IMR-90 (cell line): ENCODE measurements at regions not wholly inside any gene's neighbourhood (a gene's known extent, or its start where the extent isn't known, plus 50 kb on each side); places are given as distances from the start of the nearest gene placed in this dataset.
"Not testable (repeated sequence)": the region's sequence is repeated elsewhere in the genome, so short reads cannot be mapped to it uniquely, and the experiment has no call there.

Source experiments
- ATAC-seq: fragments of 200-7000 bp; cut with Tn5 transposase; 2 replicates; pipeline ENCODE4 v1.9.1; 2020; ENCODE audit warnings: low read depth, mild to moderate bottlenecking, moderate library complexity
- BruUV-seq: library from RNA; stranded (reverse); fragments of 400-500 nt; replicated peaks from 2 replicates; lab custom pipeline; 2021; lab: Mats Ljungman, UMichigan
- CTCF ChIA-PET: fragments of 300-600 bp; formaldehyde crosslinking; extraction: SDS; loops from one replicate; lab custom pipeline; 2021; ENCODE audit warnings: antibody characterized with exemption; lab: Yijun Ruan, JAX
- POLR2A ChIA-PET: fragments of 300-600 bp; sonication (Branson Sonifier 250); formaldehyde crosslinking; loops from one replicate; lab custom pipeline; 2022; ENCODE audit warnings: antibody characterized with exemption; ENCODE audit not compliant: unreplicated experiment; lab: Charles Lee
- DNase-seq: peaks from one replicate; pipeline ENCODE4 v3.0.0; 2013
- H2AFZ ChIP-seq: replicated peaks from 2 replicates; pipeline ENCODE3; 2013; ENCODE audit warnings: low read length, mild to moderate bottlenecking; ENCODE audit not compliant: poor library complexity
- H2AK5ac ChIP-seq: 2 replicates; pipeline ENCODE4 v1.6.1; 2013; ENCODE audit warnings: low read depth, low read length, inconsistent platforms
- H2AK9ac ChIP-seq: replicated peaks from 2 replicates; pipeline ENCODE3; 2013; ENCODE audit warnings: mild to moderate bottlenecking, low read depth, low read length, moderate library complexity; ENCODE audit not compliant: poor library complexity
- H2BK120ac ChIP-seq: 2 replicates; pipeline ENCODE4 v1.6.1; 2013; ENCODE audit warnings: low read depth, low read length, inconsistent platforms
- H2BK15ac ChIP-seq: 3 replicates; pipeline ENCODE4 v1.6.1; 2013; ENCODE audit warnings: low read depth, low read length, inconsistent platforms
- H2BK20ac ChIP-seq: 2 replicates; pipeline ENCODE4 v1.6.1; 2013; ENCODE audit warnings: low read depth, mild to moderate bottlenecking, inconsistent platforms, low read length, moderate library complexity
- H2BK5ac ChIP-seq: 2 replicates; pipeline ENCODE4 v1.6.1; 2013; ENCODE audit warnings: mild to moderate bottlenecking, low read depth, low read length, inconsistent platforms; ENCODE audit not compliant: poor library complexity, severe bottlenecking
- H3K14ac ChIP-seq: replicated peaks from 2 replicates; pipeline ENCODE4 v1.6.1; 2013; ENCODE audit warnings: low read depth, low read length, inconsistent platforms
- H3K18ac ChIP-seq: 2 replicates; pipeline ENCODE4 v1.6.1; 2013; ENCODE audit warnings: low read depth, low read length, control low read depth
- H3K23ac ChIP-seq: 2 replicates; pipeline ENCODE4 v1.6.1; 2013; ENCODE audit warnings: low read depth, low read length, inconsistent platforms
- H3K27ac ChIP-seq: 2 replicates; pipeline ENCODE4 v1.5.1; 2013; ENCODE audit warnings: mild to moderate bottlenecking, control low read depth, low read length; ENCODE audit not compliant: insufficient read depth
- H3K27me3 ChIP-seq: 2 replicates; pipeline ENCODE4 v1.6.1; 2013; ENCODE audit warnings: low read length; ENCODE audit not compliant: control insufficient read depth, insufficient read depth
- H3K36me3 ChIP-seq: 2 replicates; pipeline ENCODE4 v1.6.1; 2013; ENCODE audit warnings: low read length, mixed read lengths; ENCODE audit not compliant: control insufficient read depth, insufficient read depth
- H3K4ac ChIP-seq: 2 replicates; pipeline ENCODE4 v1.6.1; 2013; ENCODE audit warnings: low read depth, low read length, inconsistent platforms
- H3K4me1 ChIP-seq: 2 replicates; pipeline ENCODE4 v1.6.1; 2013; ENCODE audit warnings: low read length, mixed read lengths; ENCODE audit not compliant: control insufficient read depth, insufficient read depth
- H3K4me2 ChIP-seq: 2 replicates; pipeline ENCODE4 v1.6.1; 2013; ENCODE audit warnings: low read depth, mild to moderate bottlenecking, control low read depth, low read length, moderate library complexity
- H3K4me3 ChIP-seq: 2 replicates; pipeline ENCODE4 v1.5.1; 2013; ENCODE audit warnings: low read depth, mild to moderate bottlenecking, control low read depth, low read length, moderate library complexity; ENCODE audit not compliant: insufficient read depth
- H3K56ac ChIP-seq: 2 replicates; pipeline ENCODE4 v1.6.1; 2013; ENCODE audit warnings: low read length, inconsistent platforms; ENCODE audit not compliant: insufficient read depth; ENCODE audit errors: extremely low read depth
- H3K79me1 ChIP-seq, 2 experiments: 2 replicates each; pipeline ENCODE4 v1.6.1; 2013; ENCODE audit warnings: low read length in 2 of 2, inconsistent platforms in 1 of 2, low read depth in 1 of 2
- H3K9ac ChIP-seq: 2 replicates; pipeline ENCODE4 v1.6.1; 2013; ENCODE audit warnings: low read depth, low read length, control low read depth
- H3K9me1 ChIP-seq: 2 replicates; pipeline ENCODE4 v1.6.1; 2013; ENCODE audit warnings: low read length, inconsistent platforms; ENCODE audit not compliant: insufficient read depth
- H3K9me3 ChIP-seq: 2 replicates; pipeline ENCODE4 v1.6.1; 2013; ENCODE audit warnings: low read length; ENCODE audit not compliant: control insufficient read depth, insufficient read depth
- H4K20me1 ChIP-seq: 2 replicates; pipeline ENCODE4 v1.6.1; 2013; ENCODE audit warnings: low read length, inconsistent platforms; ENCODE audit not compliant: insufficient read depth
- H4K5ac ChIP-seq: 2 replicates; pipeline ENCODE4 v1.6.1; 2013; ENCODE audit warnings: mild to moderate bottlenecking, low read depth, low read length, control low read depth
- H4K8ac ChIP-seq, 2 experiments: 2 replicates each; pipeline ENCODE4 v1.6.1; 2013; ENCODE audit warnings: low read depth in 2 of 2, low read length in 2 of 2, control low read depth in 1 of 2, inconsistent platforms in 1 of 2
- H4K91ac ChIP-seq: 2 replicates; pipeline ENCODE4 v1.6.1; 2013; ENCODE audit warnings: low read depth, low read length, inconsistent platforms; ENCODE audit not compliant: insufficient read depth
- WGBS, 2 experiments: methylation state at CpG; one replicate each; pipeline versions ENCODE4 v1.1.5 to v1.1.7; 2013; ENCODE audit warnings: missing lambda C conversion rate in 2 of 2; ENCODE audit not compliant: insufficient read length in 1 of 2; ENCODE audit errors: extremely low coverage in 2 of 2; 5-methylcytosine and 5-hydroxymethylcytosine counted together
- dilution Hi-C: fragments of 300-500 bp; cut with HindIII; formaldehyde crosslinking; loops from one replicate; pipeline ENCODE4 v1.14.3; 2018; ENCODE audit warnings: low sequenced_read_pairs; ENCODE audit not compliant: unreplicated experiment
- in situ Hi-C: fragments of 300-500 bp; cut with MboI; formaldehyde crosslinking; loops from 3 replicates; pipeline ENCODE4 v1.14.3; 2019; ENCODE audit warnings: low sequenced_read_pairs, inconsistent platforms, mixed read lengths
- intact Hi-C: fragments of 100-400 bp; cut with micrococcal nuclease; formaldehyde crosslinking; loops from 2 replicates; pipeline ENCODE4 v1.10.0; 2022

DNA sequence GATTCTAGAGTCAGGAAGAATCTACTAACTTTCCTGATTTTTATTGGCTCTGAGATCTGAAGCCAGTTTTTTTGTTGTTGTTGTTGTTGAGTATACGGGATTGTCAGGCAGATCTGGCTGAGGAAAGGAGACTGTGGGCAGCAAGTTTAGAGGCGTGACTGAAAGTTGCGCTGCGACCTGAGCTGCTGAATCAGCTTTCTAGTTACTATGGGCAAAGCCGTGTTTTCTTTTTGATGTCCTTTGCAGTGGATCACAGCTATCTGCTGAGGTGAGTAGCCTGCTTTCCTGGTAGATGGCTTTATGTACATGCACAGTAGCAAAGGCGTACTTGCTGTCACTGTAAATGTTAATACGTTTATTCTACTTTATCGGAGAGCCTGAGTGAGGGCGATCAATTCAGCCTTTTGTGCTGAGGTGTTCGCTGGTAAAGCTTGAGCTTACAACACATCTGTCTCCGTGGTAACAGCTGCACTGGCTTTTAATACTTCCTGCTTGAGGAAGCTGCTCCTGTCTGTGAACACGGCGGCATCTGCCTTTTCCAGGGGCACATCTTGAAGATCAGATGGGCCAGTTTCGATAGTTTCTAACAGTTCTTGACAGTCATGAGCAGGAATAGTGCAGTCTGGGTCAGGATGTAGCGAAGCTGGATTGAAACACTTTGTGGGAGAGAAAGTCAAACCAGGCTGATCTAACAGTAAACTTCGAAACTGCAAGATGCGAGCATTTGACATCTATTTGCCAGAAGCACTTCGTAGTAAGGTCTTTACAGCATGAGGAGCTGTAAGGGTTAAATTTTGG lies 118.9 kb downstream of the UNC93B1 start:
- H2AK9ac ChIP-seq, H3K4me1 ChIP-seq, H3K79me1 ChIP-seq, H3K23ac ChIP-seq, H3K36me3 ChIP-seq, H2BK15ac ChIP-seq, H3K9me3 ChIP-seq, H4K20me1 ChIP-seq, H3K4me3 ChIP-seq, intact Hi-C loops, H2BK5ac ChIP-seq, H4K8ac ChIP-seq, H3K56ac ChIP-seq, H3K27ac ChIP-seq, H3K14ac ChIP-seq, POLR2A ChIA-PET, H3K4me2 ChIP-seq, H4K5ac ChIP-seq, dilution Hi-C loops, in situ Hi-C loops, BruUV-seq, H3K18ac ChIP-seq, ATAC-seq, H3K9me1 ChIP-seq, H2AFZ ChIP-seq, H3K4ac ChIP-seq, H3K9ac ChIP-seq, H2BK20ac ChIP-seq, H2BK120ac ChIP-seq, H4K91ac ChIP-seq, H2AK5ac ChIP-seq, DNase-seq: not testable (repeated sequence)
- CTCF ChIA-PET = interaction anchor here (0.6 kb wide), 1 partner anchor 338 kb away, joined by 3 read pairs; no protein-coding TSS in a partner anchor
- WGBS, 2 experiments = no CpG with 5 or more reads among the region's 18 CpGs
- peaks cover 15% of the 10 kb centered on the region for H3K27me3 ChIP-seq

DNA sequence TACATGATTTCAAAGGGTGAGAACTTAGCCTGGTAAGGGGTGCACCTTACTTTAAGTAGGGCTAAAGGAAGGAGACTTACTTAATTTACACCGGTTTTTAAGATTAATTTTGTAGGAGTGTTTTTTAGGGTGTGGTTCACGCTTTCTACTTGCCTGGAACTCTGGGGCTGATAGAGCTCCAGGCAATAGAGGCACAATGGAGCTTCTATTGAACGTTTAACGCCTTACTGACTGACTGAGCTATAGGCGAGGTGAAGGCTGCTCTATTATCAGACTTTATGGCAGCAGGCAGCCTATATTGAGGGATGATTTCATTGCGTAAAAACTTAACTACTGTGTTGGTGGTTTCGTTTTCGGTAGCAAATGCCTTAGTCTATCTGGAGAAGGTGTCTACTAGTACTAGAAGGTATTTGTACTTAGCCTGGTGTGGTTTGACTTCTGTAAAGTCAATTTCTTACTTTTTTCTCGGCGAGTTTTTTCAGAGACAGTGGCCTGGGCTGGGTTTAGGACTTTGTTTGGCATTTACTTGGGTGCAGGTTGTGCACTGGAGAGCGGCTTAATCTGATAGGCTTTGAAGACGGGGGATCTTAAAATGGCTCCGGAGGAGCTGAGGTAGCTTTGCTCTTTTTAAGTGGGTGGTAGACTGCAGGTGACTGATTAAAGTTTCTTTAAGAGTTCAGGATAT lies 119.7 kb downstream of the UNC93B1 start:
- H4K91ac ChIP-seq, H3K56ac ChIP-seq, H3K14ac ChIP-seq, intact Hi-C loops, H3K23ac ChIP-seq, H3K4me2 ChIP-seq, POLR2A ChIA-PET, H3K79me1 ChIP-seq, H2AK9ac ChIP-seq, H3K18ac ChIP-seq, BruUV-seq, H3K4me1 ChIP-seq, DNase-seq, H4K8ac ChIP-seq, H3K36me3 ChIP-seq, ATAC-seq, H2BK15ac ChIP-seq, H2BK20ac ChIP-seq, H3K4me3 ChIP-seq, H2AFZ ChIP-seq, H3K9me3 ChIP-seq, H4K5ac ChIP-seq, H2AK5ac ChIP-seq, in situ Hi-C loops, H2BK5ac ChIP-seq, H3K4ac ChIP-seq, H2BK120ac ChIP-seq, H4K20me1 ChIP-seq, H3K9me1 ChIP-seq, CTCF ChIA-PET, H3K27ac ChIP-seq, H3K9ac ChIP-seq, dilution Hi-C loops: not testable (repeated sequence)
- 73% methylated on average over 3 of the region's 13 CpGs; no CpG with 5 or more reads in 1 of the 2 experiments for WGBS, 2 experiments
- H3K27me3 ChIP-seq = peaks cover 15% of the 10 kb centered on the region
